ENCODE measurements at regions not wholly inside any gene's neighbourhood (a gene's known extent, or its start where the extent isn't known, plus 50 kb on each side); places are given as distances from the start of the nearest gene placed in this dataset.

- intact Hi-C loops (cut with DNase I), result no loop called here
- Histone ChIP-seq H3K27ac (ENCODE audit: low read depth in 1 of 2, low read length in 2 of 2) (no peak overlapping the region), H3K4me3 (ENCODE audit: low read length in 2 of 2) (no peak overlapping the region), H3K4me1 (ENCODE audit: control insufficient read depth in 1 of 2, insufficient read depth in 2 of 2, low read length in 2 of 2) (no peaks in the 10 kb centered on the region), H3K9me3 (ENCODE audit: control insufficient read depth, low read length) (no peaks in the 10 kb centered on the region), H3K36me3 (ENCODE audit: control insufficient read depth in 1 of 2, insufficient read depth in 2 of 2, low read length in 1 of 2) (no peaks in the 10 kb centered on the region), H3K27me3 (ENCODE audit: control insufficient read depth in 1 of 2, insufficient read depth in 2 of 2, low read length in 1 of 2) (no peaks in the 10 kb centered on the region)
- DNase-seq (no peak), ATAC-seq (ENCODE audit: low FRiP score) (no peak)
- 94 to 98% methylated on average over 3 of the region's 3 CpGs for WGBS, 2 donors
These were observed 52.8 kb upstream of the UST start for GRCh38 chr6:148693882-148694484.

Measured in aorta (tissue), 5 donors.